ENCODE measurements at regions not wholly inside any gene's neighbourhood (a gene's known extent, or its start where the extent isn't known, plus 50 kb on each side); places are given as distances from the start of the nearest gene placed in this dataset.

GRCh38 chr14:98606041-98606640 is 665.9 kb downstream of the BCL11B start:
- no peak for DNase-seq (ENCODE audit: low read depth in 2 of 2)

GRCh38 chr14:98606816-98607215 is 665.2 kb downstream of the BCL11B start:
- DNase-seq (ENCODE audit: low read depth in 2 of 2): no peak

GRCh38 chr14:98607341-98607910 is 664.6 kb downstream of the BCL11B start:
- DNase-seq (ENCODE audit: low read depth in 2 of 2): no peak

GRCh38 chr14:98608071-98609060 is 663.6 kb downstream of the BCL11B start:
- DNase-seq (ENCODE audit: low read depth in 2 of 2): no peak

- DNase-seq (ENCODE audit: low read depth in 2 of 2): no peak
These were observed 659.4 kb downstream of the BCL11B start for GRCh38 chr14:98612434-98613200.

GRCh38 chr14:98614741-98615140 is 657.3 kb downstream of the BCL11B start:
- no peak for DNase-seq (ENCODE audit: low read depth in 2 of 2)

- no peak for DNase-seq (ENCODE audit: low read depth in 2 of 2)
These were observed 649.6 kb downstream of the BCL11B start for GRCh38 chr14:98622208-98623051.

GRCh38 chr14:98623788-98624415 is 648.1 kb downstream of the BCL11B start:
- no peak for DNase-seq (ENCODE audit: low read depth in 2 of 2)

GRCh38 chr14:98633380-98633779 is 638.6 kb downstream of the BCL11B start:
- DNase-seq (ENCODE audit: low read depth in 2 of 2): no peak

GRCh38 chr14:98634043-98634820 is 637.8 kb downstream of the BCL11B start:
- no peak for DNase-seq (ENCODE audit: low read depth in 2 of 2)

- no peak for DNase-seq (ENCODE audit: low read depth in 2 of 2)
These were observed 633.6 kb downstream of the BCL11B start for GRCh38 chr14:98638366-98638765.

GRCh38 chr14:98647754-98648153 is 624.2 kb downstream of the BCL11B start:
- DNase-seq (ENCODE audit: low read depth in 2 of 2): no peak

- DNase-seq (ENCODE audit: low read depth in 2 of 2): no peak
These were observed 621.0 kb downstream of the BCL11B start for GRCh38 chr14:98651037-98651436.

- DNase-seq (ENCODE audit: low read depth in 2 of 2): no peak
These were observed 607.0 kb downstream of the BCL11B start for GRCh38 chr14:98665007-98665406.

- no peak for DNase-seq (ENCODE audit: low read depth in 2 of 2)
These were observed 605.5 kb downstream of the BCL11B start for GRCh38 chr14:98666545-98666944.

- DNase-seq (ENCODE audit: low read depth in 2 of 2): no peak
These were observed 590.0 kb downstream of the BCL11B start for GRCh38 chr14:98682033-98682432.

- DNase-seq (ENCODE audit: low read depth in 2 of 2): no peak
These were observed 589.3 kb downstream of the BCL11B start for GRCh38 chr14:98682726-98683125.

GRCh38 chr14:98684468-98684867 is 587.5 kb downstream of the BCL11B start:
- DNase-seq (ENCODE audit: low read depth in 2 of 2): no peak

GRCh38 chr14:98685725-98686124 is 586.3 kb downstream of the BCL11B start:
- DNase-seq (ENCODE audit: low read depth in 2 of 2): no peak

GRCh38 chr14:98688446-98688845 is 583.6 kb downstream of the BCL11B start:
- no peak for DNase-seq (ENCODE audit: low read depth in 2 of 2)

Data from stimulated activated CD8-positive, alpha-beta memory T cell treated with anti-CD3 and anti-CD28 coated beads, Interleukin-2, amount 100 ng/mL, for 1 hour (primary cell).